Kidney epithelial cell (primary cell): ENCODE measurements at regions not wholly inside any gene's neighbourhood (a gene's known extent, or its start where the extent isn't known, plus 50 kb on each side); places are given as distances from the start of the nearest gene placed in this dataset.

Experiments used
- DNase-seq: peaks from one replicate; pipeline ENCODE4 v3.0.0-alpha.2; 2010; ENCODE audit warnings: low read depth
- H3K27me3 ChIP-seq: 2 replicates; pipeline ENCODE4 v1.6.0; 2011; ENCODE audit warnings: low read length; ENCODE audit not compliant: control insufficient read depth, insufficient read depth
- H3K36me3 ChIP-seq: 2 replicates; pipeline ENCODE4 v1.5.1; 2011; ENCODE audit warnings: low read length; ENCODE audit not compliant: control insufficient read depth, insufficient read depth
- H3K4me3 ChIP-seq: 2 replicates; pipeline ENCODE4 v1.5.1; 2011; ENCODE audit warnings: low read depth, mild to moderate bottlenecking, control low read depth, low read length
- CTCF ChIP-seq: IDR thresholded peaks from 2 replicates; pipeline ENCODE4 v1.5.1; 2011; ENCODE audit warnings: mild to moderate bottlenecking, moderate library complexity, low read length, control low read depth, inconsistent platforms; ENCODE audit not compliant: insufficient read depth, poor library complexity, severe bottlenecking

- no peak overlapping the region for H3K4me3 ChIP-seq
- H3K27me3 ChIP-seq: no peaks in the 10 kb centered on the region
- no peaks in the 10 kb centered on the region for H3K36me3 ChIP-seq
- no peak for TF ChIP-seq CTCF
- no peak for DNase-seq
Observed at GRCh38 chr6:146885708-146886457, 287.1 kb downstream of the ADGB start.

GRCh38 chr6:146886587-146887446, 288.0 kb downstream of the ADGB start:
- no peaks in the 10 kb centered on the region for H3K27me3 ChIP-seq
- DNase-seq: no peak
- H3K36me3 ChIP-seq: no peaks in the 10 kb centered on the region
- no peak overlapping the region for H3K4me3 ChIP-seq
- no peak for TF ChIP-seq CTCF

GRCh38 chr6:146887447-146888077, 288.8 kb downstream of the ADGB start:
- no peak for DNase-seq
- no peaks in the 10 kb centered on the region for H3K36me3 ChIP-seq
- TF ChIP-seq CTCF: no peak

DNA sequence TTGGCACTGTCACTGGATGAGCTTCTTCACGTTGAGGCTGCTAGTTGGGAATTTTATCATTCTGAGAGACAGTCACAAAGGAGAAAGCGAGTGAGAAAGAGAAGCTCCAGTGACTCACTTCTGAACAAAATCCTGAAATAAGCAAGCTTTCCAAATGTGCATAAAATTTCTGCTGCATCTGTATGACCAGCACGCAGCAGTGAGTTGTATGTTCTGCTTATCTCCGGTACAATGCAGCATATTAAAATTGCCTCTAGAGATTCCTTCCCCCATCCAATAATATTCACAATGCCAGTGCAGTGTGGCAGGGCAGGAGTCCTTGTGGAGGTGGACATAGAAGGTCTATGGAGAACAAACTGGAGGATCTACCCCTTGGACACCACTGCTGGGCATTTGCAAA, 290.5 kb downstream of the ADGB start:
- Histone ChIP-seq H3K27me3 (no peaks in the 10 kb centered on the region), H3K36me3 (no peaks in the 10 kb centered on the region), H3K4me3 (no peak overlapping the region)
- no peak for DNase-seq
- no peak for TF ChIP-seq CTCF

More at GRCh38 chr6:146887447-146888077, 288.8 kb downstream of the ADGB start:
- Histone ChIP-seq H3K27me3 (no peaks in the 10 kb centered on the region), H3K4me3 (no peak overlapping the region)

GRCh38 chr6:146890172-146890571, 291.4 kb downstream of the ADGB start:
- DNase-seq: no peak
- Histone ChIP-seq H3K4me3 (no peak overlapping the region), H3K27me3 (no peaks in the 10 kb centered on the region), H3K36me3 (no peaks in the 10 kb centered on the region)
- no peak for TF ChIP-seq CTCF
